HEK293 (cell line): ENCODE measurements at regions not wholly inside any gene's neighbourhood (a gene's known extent, or its start where the extent isn't known, plus 50 kb on each side); places are given as distances from the start of the nearest gene placed in this dataset.

ENCODE experiments used
- KLF10 ChIP-seq: fragments of 450-650 bp; IDR thresholded peaks from 2 replicates; pipeline ENCODE4 v1.5.1; 2018; ENCODE audit warnings: missing biosample characterization, mild to moderate bottlenecking, missing genetic modification characterization
- KLF8 ChIP-seq: fragments of 450-650 bp; formaldehyde crosslinking; IDR thresholded peaks from 2 replicates; pipeline ENCODE4 v1.5.1; 2016; ENCODE audit warnings: missing biosample characterization, missing genetic modification characterization
- ZBTB21 ChIP-seq: fragments of 450-650 bp; formaldehyde crosslinking; IDR thresholded peaks from 2 replicates; pipeline ENCODE4 v1.5.1; 2017; ENCODE audit warnings: missing biosample characterization, missing genetic modification characterization
- ZNF175 ChIP-seq: fragments of 450-650 bp; formaldehyde crosslinking; IDR thresholded peaks from 2 replicates; pipeline ENCODE4 v1.5.1; 2016; ENCODE audit warnings: missing biosample characterization, missing genetic modification characterization
- ZNF2 ChIP-seq: fragments of 450-650 bp; formaldehyde crosslinking; IDR thresholded peaks from 2 replicates; pipeline ENCODE4 v1.5.1; 2016; ENCODE audit warnings: missing biosample characterization, missing genetic modification characterization
- ZNF416 ChIP-seq: fragments of 450-650 bp; formaldehyde crosslinking; IDR thresholded peaks from 2 replicates; pipeline ENCODE4 v1.5.1; 2016; ENCODE audit warnings: missing biosample characterization, missing genetic modification characterization
- ZNF501 ChIP-seq: fragments of 450-650 bp; formaldehyde crosslinking; IDR thresholded peaks from 2 replicates; pipeline ENCODE4 v1.5.1; 2016; ENCODE audit warnings: missing biosample characterization, missing genetic modification characterization
- ZNF529 ChIP-seq: fragments of 450-650 bp; formaldehyde crosslinking; IDR thresholded peaks from 2 replicates; pipeline ENCODE4 v1.5.1; 2017; ENCODE audit warnings: missing genetic modification characterization, missing biosample characterization; ENCODE audit not compliant: insufficient replicate concordance
- ZNF548 ChIP-seq: fragments of 450-650 bp; formaldehyde crosslinking; IDR thresholded peaks from 2 replicates; pipeline ENCODE4 v1.5.1; 2016; ENCODE audit warnings: missing biosample characterization, missing genetic modification characterization
- ZNF600 ChIP-seq: fragments of 450-650 bp; formaldehyde crosslinking; IDR thresholded peaks from 2 replicates; pipeline ENCODE4 v1.5.1; 2016; ENCODE audit warnings: missing biosample characterization, missing genetic modification characterization
- ZNF621 ChIP-seq: fragments of 450-650 bp; formaldehyde crosslinking; IDR thresholded peaks from 2 replicates; pipeline ENCODE4 v1.5.1; 2017; ENCODE audit warnings: missing biosample characterization, missing genetic modification characterization
- ZNF76 ChIP-seq: fragments of 450-650 bp; formaldehyde crosslinking; IDR thresholded peaks from 2 replicates; pipeline ENCODE4; 2016; ENCODE audit warnings: low read depth, missing biosample characterization, missing genetic modification characterization, borderline replicate concordance
- ZNF843 ChIP-seq: fragments of 450-650 bp; formaldehyde crosslinking; IDR thresholded peaks from 2 replicates; pipeline ENCODE4 v1.5.1; 2016; ENCODE audit warnings: missing biosample characterization, missing genetic modification characterization
- TF ChIP-seq, protein P1 (sequence below): fragments of 450-650 bp; formaldehyde crosslinking; IDR thresholded peaks from 2 replicates; pipeline ENCODE4 v1.5.1; 2017; ENCODE audit warnings: missing biosample characterization, missing genetic modification characterization
- TF ChIP-seq, protein P2 (sequence below): fragments of 450-650 bp; formaldehyde crosslinking; IDR thresholded peaks from 2 replicates; pipeline ENCODE4 v1.5.1; 2016; ENCODE audit warnings: missing biosample characterization, missing genetic modification characterization
- TF ChIP-seq, protein P3 (sequence below): fragments of 450-650 bp; formaldehyde crosslinking; IDR thresholded peaks from 2 replicates; pipeline ENCODE4 v1.5.1; 2016; ENCODE audit warnings: missing biosample characterization, missing genetic modification characterization
- TF ChIP-seq, protein P4 (sequence below): fragments of 450-650 bp; formaldehyde crosslinking; IDR thresholded peaks from 2 replicates; pipeline ENCODE4 v1.5.1; 2016; ENCODE audit warnings: missing biosample characterization, missing genetic modification characterization, low read depth
- TF ChIP-seq, protein P5 (sequence below): fragments of 450-650 bp; formaldehyde crosslinking; IDR thresholded peaks from 2 replicates; pipeline ENCODE4 v1.5.1; 2016; ENCODE audit warnings: missing biosample characterization, missing genetic modification characterization
- TF ChIP-seq, protein P6 (sequence below): fragments of 450-650 bp; formaldehyde crosslinking; IDR thresholded peaks from 2 replicates; pipeline ENCODE4 v1.5.1; 2016; ENCODE audit warnings: missing biosample characterization, missing genetic modification characterization, borderline replicate concordance
- TF ChIP-seq, protein P7 (sequence below): IDR thresholded peaks from 2 replicates; pipeline ENCODE4 v1.6.1; 2011; ENCODE audit warnings: mild to moderate bottlenecking, low read depth, low read length, borderline replicate concordance

DNA sequence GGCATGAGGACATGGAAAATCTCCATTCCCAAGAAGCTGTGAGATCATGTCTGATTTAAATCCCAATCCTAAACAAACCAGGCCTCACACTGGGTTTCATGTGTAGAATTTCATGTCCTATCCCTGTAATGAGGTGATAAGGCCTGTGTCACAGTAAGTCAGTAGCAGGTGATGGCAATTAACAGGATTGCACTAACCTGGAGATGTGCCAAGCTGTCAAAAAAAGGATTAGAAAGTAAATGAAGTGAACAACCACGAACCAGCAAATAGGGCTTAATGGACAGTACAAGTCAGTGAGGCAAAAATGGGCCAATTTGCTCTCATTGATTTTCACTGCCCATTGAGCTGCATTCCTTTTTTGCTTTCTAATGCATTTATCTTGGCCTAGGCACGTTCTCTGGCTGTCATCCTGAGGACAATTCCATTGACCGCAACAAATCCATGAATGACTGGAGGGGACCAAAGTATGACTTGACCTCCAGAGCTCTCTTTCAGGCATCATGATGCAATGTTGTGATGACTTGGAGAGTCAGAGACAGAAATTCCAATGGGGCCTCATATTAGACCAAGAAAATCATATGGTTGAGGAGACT lies 673.6 kb upstream of the ADGRL2 start (continued):
- TF ChIP-seq, protein P1, sequence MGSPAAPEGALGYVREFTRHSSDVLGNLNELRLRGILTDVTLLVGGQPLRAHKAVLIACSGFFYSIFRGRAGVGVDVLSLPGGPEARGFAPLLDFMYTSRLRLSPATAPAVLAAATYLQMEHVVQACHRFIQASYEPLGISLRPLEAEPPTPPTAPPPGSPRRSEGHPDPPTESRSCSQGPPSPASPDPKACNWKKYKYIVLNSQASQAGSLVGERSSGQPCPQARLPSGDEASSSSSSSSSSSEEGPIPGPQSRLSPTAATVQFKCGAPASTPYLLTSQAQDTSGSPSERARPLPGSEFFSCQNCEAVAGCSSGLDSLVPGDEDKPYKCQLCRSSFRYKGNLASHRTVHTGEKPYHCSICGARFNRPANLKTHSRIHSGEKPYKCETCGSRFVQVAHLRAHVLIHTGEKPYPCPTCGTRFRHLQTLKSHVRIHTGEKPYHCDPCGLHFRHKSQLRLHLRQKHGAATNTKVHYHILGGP (tag by site-specific recombination): peak; percentile 97
- TF ChIP-seq KLF8 (peak; percentile 98), ZNF2 (tag by site-specific recombination) (peak; percentile 93), ZNF501 (tag by site-specific recombination) (peak; percentile 99), ZNF621 (no peak), ZNF76 (tag by site-specific recombination) (peak; percentile 76; the same call in 1 of the 2 replicates), ZBTB21 (tag by site-specific recombination) (peak; percentile 94), ZNF529 (tag by site-specific recombination) (peak; percentile 52), KLF10 (tag by site-specific recombination) (peak; percentile 93), ZNF416 (tag by site-specific recombination) (no peak), ZNF175 (tag by site-specific recombination) (no peak), ZNF548 (tag by site-specific recombination) (0 out of 2 replicates have a peak, but pooled peaks have one; percentile 39), ZNF600 (tag by site-specific recombination) (peak; percentile 62; the same call in 1 of the 2 replicates), ZNF843 (peak; percentile 100)
- TF ChIP-seq, protein P2, sequence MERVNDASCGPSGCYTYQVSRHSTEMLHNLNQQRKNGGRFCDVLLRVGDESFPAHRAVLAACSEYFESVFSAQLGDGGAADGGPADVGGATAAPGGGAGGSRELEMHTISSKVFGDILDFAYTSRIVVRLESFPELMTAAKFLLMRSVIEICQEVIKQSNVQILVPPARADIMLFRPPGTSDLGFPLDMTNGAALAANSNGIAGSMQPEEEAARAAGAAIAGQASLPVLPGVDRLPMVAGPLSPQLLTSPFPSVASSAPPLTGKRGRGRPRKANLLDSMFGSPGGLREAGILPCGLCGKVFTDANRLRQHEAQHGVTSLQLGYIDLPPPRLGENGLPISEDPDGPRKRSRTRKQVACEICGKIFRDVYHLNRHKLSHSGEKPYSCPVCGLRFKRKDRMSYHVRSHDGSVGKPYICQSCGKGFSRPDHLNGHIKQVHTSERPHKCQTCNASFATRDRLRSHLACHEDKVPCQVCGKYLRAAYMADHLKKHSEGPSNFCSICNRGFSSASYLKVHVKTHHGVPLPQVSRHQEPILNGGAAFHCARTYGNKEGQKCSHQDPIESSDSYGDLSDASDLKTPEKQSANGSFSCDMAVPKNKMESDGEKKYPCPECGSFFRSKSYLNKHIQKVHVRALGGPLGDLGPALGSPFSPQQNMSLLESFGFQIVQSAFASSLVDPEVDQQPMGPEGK (tag by site-specific recombination): peak; percentile 86
- TF ChIP-seq, protein P3, sequence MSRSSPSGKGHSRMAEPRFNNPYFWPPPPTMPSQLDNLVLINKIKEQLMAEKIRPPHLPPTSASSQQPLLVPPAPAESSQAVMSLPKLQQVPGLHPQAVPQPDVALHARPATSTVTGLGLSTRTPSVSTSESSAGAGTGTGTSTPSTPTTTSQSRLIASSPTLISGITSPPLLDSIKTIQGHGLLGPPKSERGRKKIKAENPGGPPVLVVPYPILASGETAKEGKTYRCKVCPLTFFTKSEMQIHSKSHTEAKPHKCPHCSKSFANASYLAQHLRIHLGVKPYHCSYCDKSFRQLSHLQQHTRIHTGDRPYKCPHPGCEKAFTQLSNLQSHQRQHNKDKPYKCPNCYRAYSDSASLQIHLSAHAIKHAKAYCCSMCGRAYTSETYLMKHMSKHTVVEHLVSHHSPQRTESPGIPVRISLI: peak; percentile 99
- TF ChIP-seq, protein P4, sequence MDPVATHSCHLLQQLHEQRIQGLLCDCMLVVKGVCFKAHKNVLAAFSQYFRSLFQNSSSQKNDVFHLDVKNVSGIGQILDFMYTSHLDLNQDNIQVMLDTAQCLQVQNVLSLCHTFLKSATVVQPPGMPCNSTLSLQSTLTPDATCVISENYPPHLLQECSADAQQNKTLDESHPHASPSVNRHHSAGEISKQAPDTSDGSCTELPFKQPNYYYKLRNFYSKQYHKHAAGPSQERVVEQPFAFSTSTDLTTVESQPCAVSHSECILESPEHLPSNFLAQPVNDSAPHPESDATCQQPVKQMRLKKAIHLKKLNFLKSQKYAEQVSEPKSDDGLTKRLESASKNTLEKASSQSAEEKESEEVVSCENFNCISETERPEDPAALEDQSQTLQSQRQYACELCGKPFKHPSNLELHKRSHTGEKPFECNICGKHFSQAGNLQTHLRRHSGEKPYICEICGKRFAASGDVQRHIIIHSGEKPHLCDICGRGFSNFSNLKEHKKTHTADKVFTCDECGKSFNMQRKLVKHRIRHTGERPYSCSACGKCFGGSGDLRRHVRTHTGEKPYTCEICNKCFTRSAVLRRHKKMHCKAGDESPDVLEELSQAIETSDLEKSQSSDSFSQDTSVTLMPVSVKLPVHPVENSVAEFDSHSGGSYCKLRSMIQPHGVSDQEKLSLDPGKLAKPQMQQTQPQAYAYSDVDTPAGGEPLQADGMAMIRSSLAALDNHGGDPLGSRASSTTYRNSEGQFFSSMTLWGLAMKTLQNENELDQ: peak; percentile 83
- TF ChIP-seq, protein P5, sequence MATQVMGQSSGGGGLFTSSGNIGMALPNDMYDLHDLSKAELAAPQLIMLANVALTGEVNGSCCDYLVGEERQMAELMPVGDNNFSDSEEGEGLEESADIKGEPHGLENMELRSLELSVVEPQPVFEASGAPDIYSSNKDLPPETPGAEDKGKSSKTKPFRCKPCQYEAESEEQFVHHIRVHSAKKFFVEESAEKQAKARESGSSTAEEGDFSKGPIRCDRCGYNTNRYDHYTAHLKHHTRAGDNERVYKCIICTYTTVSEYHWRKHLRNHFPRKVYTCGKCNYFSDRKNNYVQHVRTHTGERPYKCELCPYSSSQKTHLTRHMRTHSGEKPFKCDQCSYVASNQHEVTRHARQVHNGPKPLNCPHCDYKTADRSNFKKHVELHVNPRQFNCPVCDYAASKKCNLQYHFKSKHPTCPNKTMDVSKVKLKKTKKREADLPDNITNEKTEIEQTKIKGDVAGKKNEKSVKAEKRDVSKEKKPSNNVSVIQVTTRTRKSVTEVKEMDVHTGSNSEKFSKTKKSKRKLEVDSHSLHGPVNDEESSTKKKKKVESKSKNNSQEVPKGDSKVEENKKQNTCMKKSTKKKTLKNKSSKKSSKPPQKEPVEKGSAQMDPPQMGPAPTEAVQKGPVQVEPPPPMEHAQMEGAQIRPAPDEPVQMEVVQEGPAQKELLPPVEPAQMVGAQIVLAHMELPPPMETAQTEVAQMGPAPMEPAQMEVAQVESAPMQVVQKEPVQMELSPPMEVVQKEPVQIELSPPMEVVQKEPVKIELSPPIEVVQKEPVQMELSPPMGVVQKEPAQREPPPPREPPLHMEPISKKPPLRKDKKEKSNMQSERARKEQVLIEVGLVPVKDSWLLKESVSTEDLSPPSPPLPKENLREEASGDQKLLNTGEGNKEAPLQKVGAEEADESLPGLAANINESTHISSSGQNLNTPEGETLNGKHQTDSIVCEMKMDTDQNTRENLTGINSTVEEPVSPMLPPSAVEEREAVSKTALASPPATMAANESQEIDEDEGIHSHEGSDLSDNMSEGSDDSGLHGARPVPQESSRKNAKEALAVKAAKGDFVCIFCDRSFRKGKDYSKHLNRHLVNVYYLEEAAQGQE: no peak
- TF ChIP-seq, protein P6, sequence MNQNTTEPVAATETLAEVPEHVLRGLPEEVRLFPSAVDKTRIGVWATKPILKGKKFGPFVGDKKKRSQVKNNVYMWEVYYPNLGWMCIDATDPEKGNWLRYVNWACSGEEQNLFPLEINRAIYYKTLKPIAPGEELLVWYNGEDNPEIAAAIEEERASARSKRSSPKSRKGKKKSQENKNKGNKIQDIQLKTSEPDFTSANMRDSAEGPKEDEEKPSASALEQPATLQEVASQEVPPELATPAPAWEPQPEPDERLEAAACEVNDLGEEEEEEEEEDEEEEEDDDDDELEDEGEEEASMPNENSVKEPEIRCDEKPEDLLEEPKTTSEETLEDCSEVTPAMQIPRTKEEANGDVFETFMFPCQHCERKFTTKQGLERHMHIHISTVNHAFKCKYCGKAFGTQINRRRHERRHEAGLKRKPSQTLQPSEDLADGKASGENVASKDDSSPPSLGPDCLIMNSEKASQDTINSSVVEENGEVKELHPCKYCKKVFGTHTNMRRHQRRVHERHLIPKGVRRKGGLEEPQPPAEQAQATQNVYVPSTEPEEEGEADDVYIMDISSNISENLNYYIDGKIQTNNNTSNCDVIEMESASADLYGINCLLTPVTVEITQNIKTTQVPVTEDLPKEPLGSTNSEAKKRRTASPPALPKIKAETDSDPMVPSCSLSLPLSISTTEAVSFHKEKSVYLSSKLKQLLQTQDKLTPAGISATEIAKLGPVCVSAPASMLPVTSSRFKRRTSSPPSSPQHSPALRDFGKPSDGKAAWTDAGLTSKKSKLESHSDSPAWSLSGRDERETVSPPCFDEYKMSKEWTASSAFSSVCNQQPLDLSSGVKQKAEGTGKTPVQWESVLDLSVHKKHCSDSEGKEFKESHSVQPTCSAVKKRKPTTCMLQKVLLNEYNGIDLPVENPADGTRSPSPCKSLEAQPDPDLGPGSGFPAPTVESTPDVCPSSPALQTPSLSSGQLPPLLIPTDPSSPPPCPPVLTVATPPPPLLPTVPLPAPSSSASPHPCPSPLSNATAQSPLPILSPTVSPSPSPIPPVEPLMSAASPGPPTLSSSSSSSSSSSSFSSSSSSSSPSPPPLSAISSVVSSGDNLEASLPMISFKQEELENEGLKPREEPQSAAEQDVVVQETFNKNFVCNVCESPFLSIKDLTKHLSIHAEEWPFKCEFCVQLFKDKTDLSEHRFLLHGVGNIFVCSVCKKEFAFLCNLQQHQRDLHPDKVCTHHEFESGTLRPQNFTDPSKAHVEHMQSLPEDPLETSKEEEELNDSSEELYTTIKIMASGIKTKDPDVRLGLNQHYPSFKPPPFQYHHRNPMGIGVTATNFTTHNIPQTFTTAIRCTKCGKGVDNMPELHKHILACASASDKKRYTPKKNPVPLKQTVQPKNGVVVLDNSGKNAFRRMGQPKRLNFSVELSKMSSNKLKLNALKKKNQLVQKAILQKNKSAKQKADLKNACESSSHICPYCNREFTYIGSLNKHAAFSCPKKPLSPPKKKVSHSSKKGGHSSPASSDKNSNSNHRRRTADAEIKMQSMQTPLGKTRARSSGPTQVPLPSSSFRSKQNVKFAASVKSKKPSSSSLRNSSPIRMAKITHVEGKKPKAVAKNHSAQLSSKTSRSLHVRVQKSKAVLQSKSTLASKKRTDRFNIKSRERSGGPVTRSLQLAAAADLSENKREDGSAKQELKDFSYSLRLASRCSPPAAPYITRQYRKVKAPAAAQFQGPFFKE (tag by site-specific recombination): no peak
- TF ChIP-seq, protein P7, sequence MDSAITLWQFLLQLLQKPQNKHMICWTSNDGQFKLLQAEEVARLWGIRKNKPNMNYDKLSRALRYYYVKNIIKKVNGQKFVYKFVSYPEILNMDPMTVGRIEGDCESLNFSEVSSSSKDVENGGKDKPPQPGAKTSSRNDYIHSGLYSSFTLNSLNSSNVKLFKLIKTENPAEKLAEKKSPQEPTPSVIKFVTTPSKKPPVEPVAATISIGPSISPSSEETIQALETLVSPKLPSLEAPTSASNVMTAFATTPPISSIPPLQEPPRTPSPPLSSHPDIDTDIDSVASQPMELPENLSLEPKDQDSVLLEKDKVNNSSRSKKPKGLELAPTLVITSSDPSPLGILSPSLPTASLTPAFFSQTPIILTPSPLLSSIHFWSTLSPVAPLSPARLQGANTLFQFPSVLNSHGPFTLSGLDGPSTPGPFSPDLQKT: no peak
